WTC11 (cell line): ENCODE measurements at regions not wholly inside any gene's neighbourhood (a gene's known extent, or its start where the extent isn't known, plus 50 kb on each side); places are given as distances from the start of the nearest gene placed in this dataset.

Experiments
- ATF3 ChIP-seq: sonication (generic); formaldehyde crosslinking; conservative IDR thresholded peaks from 2 replicates; pipeline ENCODE4 v1.8.1; 2022; ENCODE audit warnings: mild to moderate bottlenecking, missing genetic modification reagents
- CBFB ChIP-seq: sonication (generic); formaldehyde crosslinking; IDR thresholded peaks from 2 replicates; pipeline ENCODE4 v1.8.1; 2022; ENCODE audit warnings: mild to moderate bottlenecking, low read depth, missing genetic modification reagents
- CTCF ChIP-seq: fragments of 200-600 bp; IDR thresholded peaks from 2 replicates; pipeline ENCODE4 v1.8.0; 2022; ENCODE audit warnings: antibody characterized with exemption
- ESRRA ChIP-seq: sonication (generic); formaldehyde crosslinking; IDR thresholded peaks from 2 replicates; pipeline ENCODE4 v1.8.1; 2022; ENCODE audit warnings: mild to moderate bottlenecking, missing genetic modification reagents, borderline replicate concordance
- MYBL2 ChIP-seq: sonication (generic); formaldehyde crosslinking; IDR thresholded peaks from 2 replicates; pipeline ENCODE4 v1.8.1; 2023; ENCODE audit warnings: mild to moderate bottlenecking, moderate library complexity, missing genetic modification reagents
- RELA ChIP-seq: sonication (generic); formaldehyde crosslinking; IDR thresholded peaks from 2 replicates; pipeline ENCODE4 v1.8.1; 2022; ENCODE audit warnings: missing genetic modification reagents, mild to moderate bottlenecking, borderline replicate concordance

GRCh38 chr3:13161771-13162535, 88.7 kb upstream of the IQSEC1 start:
- TF ChIP-seq CTCF = no peak
- no peak for TF ChIP-seq CBFB (CRISPR knock-in tag)
- no peak for TF ChIP-seq ATF3 (CRISPR knock-in tag)
- TF ChIP-seq ESRRA (CRISPR knock-in tag) = no peak
- no peak for TF ChIP-seq MYBL2
- TF ChIP-seq RELA (CRISPR knock-in tag) = no peak
